SK-N-MC (cell line): ENCODE measurements at regions not wholly inside any gene's neighbourhood (a gene's known extent, or its start where the extent isn't known, plus 50 kb on each side); places are given as distances from the start of the nearest gene placed in this dataset.

Source experiments
- EZH2 ChIP-seq: fragments of 200-600 bp; sonication (generic); IDR thresholded peaks from one replicate; pipeline ENCODE4 v1.6.1; 2017; ENCODE audit warnings: antibody characterized with exemption
- POLR2AphosphoS5 ChIP-seq: IDR thresholded peaks from 2 replicates; pipeline ENCODE4 v1.6.1; 2012; ENCODE audit warnings: mild to moderate bottlenecking, low read depth, low read length, borderline replicate concordance

DNA sequence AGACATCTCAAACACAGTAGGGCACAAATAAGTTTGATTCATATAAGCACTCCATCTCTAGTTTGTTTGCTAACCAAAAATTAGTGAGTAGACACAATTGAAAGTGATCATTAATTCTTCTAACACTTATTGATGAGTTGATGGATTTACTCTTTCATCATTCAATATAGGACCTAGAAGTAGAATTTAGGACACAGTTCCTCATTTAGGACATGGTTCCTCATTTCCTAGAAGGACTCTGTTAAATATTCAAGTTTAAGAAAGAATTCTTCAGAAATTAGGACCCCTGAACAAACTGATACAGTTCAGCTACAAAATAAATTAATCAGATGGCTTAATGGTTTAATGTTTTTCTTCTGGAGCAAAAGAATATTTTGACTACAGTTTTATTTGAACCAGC, 143.5 kb upstream of the PRR16 start:
- TF ChIP-seq EZH2: no peak
- no peak for TF ChIP-seq POLR2AphosphoS5
